ENCODE measurements at regions not wholly inside any gene's neighbourhood (a gene's known extent, or its start where the extent isn't known, plus 50 kb on each side); places are given as distances from the start of the nearest gene placed in this dataset.

- ChIA-PET POLR2A (ENCODE audit: unreplicated experiment) (no interaction called here), CTCF (no interaction called here)
- DNase-seq, result no peak
- Histone ChIP-seq H3K27me3 (ENCODE audit: insufficient read depth, low read depth) (no peaks in the 10 kb centered on the region), H3K9me3 (ENCODE audit: insufficient read depth, low read depth) (no peaks in the 10 kb centered on the region), H4K20me1 (ENCODE audit: insufficient read depth) (no peaks in the 10 kb centered on the region), H2AFZ (no peak overlapping the region), H3K9me2 (ENCODE audit: insufficient read depth) (no peaks in the 10 kb centered on the region; the same call in 1 of the 2 replicates), H3K79me2 (ENCODE audit: low read depth) (no peaks in the 10 kb centered on the region), H3K36me3 (ENCODE audit: low read depth) (no peaks in the 10 kb centered on the region), H3K4me2 (no peak overlapping the region), H3K4me3 (no peak overlapping the region), H3K4me1 (replicated peaks; ENCODE audit: insufficient read depth) (no peaks in the 10 kb centered on the region), H3F3A (ENCODE audit: insufficient read depth, low read depth) (no peaks in the 10 kb centered on the region), H3K27ac (no peak overlapping the region)
- TF ChIP-seq CTCF (conservative IDR thresholded peaks at IDR 0.05) (no peak), EZH2 (IDR thresholded peaks at IDR 0.05; ENCODE audit: low read depth) (no peak)
- BruUV-seq (replicated peaks), result no TSS peak
- intact Hi-C loops (cut with micrococcal nuclease; ENCODE audit: unreplicated experiment), result no loop called here
Measured at GRCh38 chr6:141035312-141036200, 1097.2 kb upstream of the GJE1 start.

- CTCF ChIA-PET, result no interaction called here
- H3K4me2 ChIP-seq, result no peak overlapping the region
Measured at GRCh38 chr6:141033101-141033500, 1099.6 kb upstream of the GJE1 start.

GRCh38 chr6:141029908-141030307 lies 1102.8 kb upstream of the GJE1 start:
- TF ChIP-seq EZH2 (IDR thresholded peaks at IDR 0.05; ENCODE audit: low read depth) (no peak), CTCF (conservative IDR thresholded peaks at IDR 0.05) (no peak)
- CTCF ChIA-PET, result no interaction called here
- H3K27ac ChIP-seq, result no peak overlapping the region
- H3K4me2 ChIP-seq, result no peak overlapping the region
- DNase-seq, result no peak
- no peaks in the 10 kb centered on the region for H3F3A ChIP-seq (ENCODE audit: insufficient read depth, low read depth)
- no peak overlapping the region for H3K4me3 ChIP-seq
- H3K9me2 ChIP-seq (ENCODE audit: insufficient read depth), result no peaks in the 10 kb centered on the region
- no peaks in the 10 kb centered on the region for H3K9me3 ChIP-seq (ENCODE audit: insufficient read depth, low read depth)
- no peaks in the 10 kb centered on the region for H3K36me3 ChIP-seq (ENCODE audit: low read depth)
- H2AFZ ChIP-seq, result no peak overlapping the region
- no peaks in the 10 kb centered on the region for H3K79me2 ChIP-seq (ENCODE audit: low read depth)
- POLR2A ChIA-PET (ENCODE audit: unreplicated experiment), result no interaction called here
- intact Hi-C loops (cut with micrococcal nuclease; ENCODE audit: unreplicated experiment), result no loop called here
- H3K27me3 ChIP-seq (ENCODE audit: insufficient read depth, low read depth), result no peaks in the 10 kb centered on the region
- H4K20me1 ChIP-seq (ENCODE audit: insufficient read depth), result no peaks in the 10 kb centered on the region
- H3K4me1 ChIP-seq (replicated peaks; ENCODE audit: insufficient read depth), result no peaks in the 10 kb centered on the region
- no TSS peak for BruUV-seq (replicated peaks)

More at GRCh38 chr6:141033101-141033500, 1099.6 kb upstream of the GJE1 start:
- Histone ChIP-seq H3F3A (ENCODE audit: insufficient read depth, low read depth) (no peaks in the 10 kb centered on the region), H3K9me2 (ENCODE audit: insufficient read depth) (no peaks in the 10 kb centered on the region; the same call in 1 of the 2 replicates), H3K27me3 (ENCODE audit: insufficient read depth, low read depth) (no peaks in the 10 kb centered on the region), H3K27ac (no peak overlapping the region), H3K9me3 (ENCODE audit: insufficient read depth, low read depth) (no peaks in the 10 kb centered on the region), H2AFZ (no peak overlapping the region), H4K20me1 (ENCODE audit: insufficient read depth) (no peaks in the 10 kb centered on the region), H3K4me3 (no peak overlapping the region), H3K79me2 (ENCODE audit: low read depth) (no peaks in the 10 kb centered on the region), H3K4me1 (replicated peaks; ENCODE audit: insufficient read depth) (no peaks in the 10 kb centered on the region), H3K36me3 (ENCODE audit: low read depth) (no peaks in the 10 kb centered on the region)
- intact Hi-C loops (cut with micrococcal nuclease; ENCODE audit: unreplicated experiment), result no loop called here
- TF ChIP-seq CTCF (conservative IDR thresholded peaks at IDR 0.05), result no peak
- TF ChIP-seq EZH2 (IDR thresholded peaks at IDR 0.05; ENCODE audit: low read depth), result no peak
- DNase-seq, result no peak
- POLR2A ChIA-PET (ENCODE audit: unreplicated experiment), result interaction anchor here (0.7 kb wide), 1 partner anchor 112 kb away, joined by 5 read pairs; no protein-coding TSS in a partner anchor
- no TSS peak for BruUV-seq (replicated peaks)

Data from PC-9 (cell line).